ENCODE measurements at regions not wholly inside any gene's neighbourhood (a gene's known extent, or its start where the extent isn't known, plus 50 kb on each side); places are given as distances from the start of the nearest gene placed in this dataset.

GRCh38 chr13:82147526-82147925 lies 1734.7 kb downstream of the SLITRK1 start:
- Histone ChIP-seq H3K27me3 (no peaks in the 10 kb centered on the region), H3K4me3 (no peak overlapping the region), H3K36me3 (no peaks in the 10 kb centered on the region), H3K9me3 (no peaks in the 10 kb centered on the region), H3K4me1 (no peaks in the 10 kb centered on the region), H3K27ac (no peak overlapping the region)
- DNase-seq (ENCODE audit: low spot score): no peak
- no peak for TF ChIP-seq CTCF (IDR thresholded peaks at IDR 0.05)

- no peak for TF ChIP-seq CTCF (IDR thresholded peaks at IDR 0.05)
- no peaks in the 10 kb centered on the region for H3K27me3 ChIP-seq
- H3K9me3 ChIP-seq: no peaks in the 10 kb centered on the region
- H3K36me3 ChIP-seq: no peaks in the 10 kb centered on the region
- no peak overlapping the region for H3K27ac ChIP-seq
- H3K4me1 ChIP-seq: no peaks in the 10 kb centered on the region
- H3K4me3 ChIP-seq: no peak overlapping the region
- no peak for DNase-seq (ENCODE audit: low spot score)
Observed at GRCh38 chr13:82136880-82137279, 1745.4 kb downstream of the SLITRK1 start.

- no peaks in the 10 kb centered on the region for H3K36me3 ChIP-seq
- H3K27me3 ChIP-seq: no peaks in the 10 kb centered on the region
- TF ChIP-seq CTCF (IDR thresholded peaks at IDR 0.05): no peak
- DNase-seq (ENCODE audit: low spot score): no peak
- H3K9me3 ChIP-seq: no peaks in the 10 kb centered on the region
- no peak overlapping the region for H3K4me3 ChIP-seq
- no peak overlapping the region for H3K27ac ChIP-seq
- no peaks in the 10 kb centered on the region for H3K4me1 ChIP-seq
Observed at GRCh38 chr13:82129281-82129680, 1753.0 kb downstream of the SLITRK1 start.

- Histone ChIP-seq H3K9me3 (no peaks in the 10 kb centered on the region), H3K4me3 (no peak overlapping the region), H3K4me1 (no peaks in the 10 kb centered on the region), H3K27ac (no peak overlapping the region), H3K27me3 (no peaks in the 10 kb centered on the region), H3K36me3 (no peaks in the 10 kb centered on the region)
- TF ChIP-seq CTCF (IDR thresholded peaks at IDR 0.05): no peak
- DNase-seq (ENCODE audit: low spot score): no peak
Observed at GRCh38 chr13:82118589-82118988, 1763.7 kb downstream of the SLITRK1 start.

DNA sequence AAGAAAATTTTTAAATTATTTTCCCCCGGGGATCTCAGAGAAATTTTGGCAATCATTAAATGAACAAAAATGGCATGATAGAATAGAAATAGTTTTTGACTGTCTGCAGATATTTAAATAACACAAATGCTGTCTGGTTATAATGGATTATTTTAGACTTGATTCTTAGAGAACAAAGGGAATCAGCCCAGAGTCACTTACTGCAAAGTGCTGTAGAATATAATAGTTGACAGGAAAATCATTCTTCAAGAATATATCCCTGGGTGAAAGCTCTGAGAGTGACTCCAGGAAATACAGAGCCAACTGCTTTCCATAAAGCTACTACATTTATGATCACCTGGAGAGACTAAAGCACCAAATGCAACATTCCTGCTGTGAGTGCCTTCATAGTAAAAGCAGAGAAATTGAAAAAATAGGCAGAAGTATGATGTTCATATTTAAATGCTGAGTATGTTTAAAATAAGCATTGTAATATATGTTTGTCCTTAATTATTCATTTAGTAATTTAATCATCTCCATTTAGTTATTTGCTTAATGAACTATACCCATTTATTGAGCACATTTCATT lies 1765.8 kb downstream of the SLITRK1 start:
- H3K9me3 ChIP-seq: no peaks in the 10 kb centered on the region
- no peaks in the 10 kb centered on the region for H3K27me3 ChIP-seq
- H3K36me3 ChIP-seq: no peaks in the 10 kb centered on the region
- DNase-seq (ENCODE audit: low spot score): no peak
- H3K4me3 ChIP-seq: no peak overlapping the region
- H3K27ac ChIP-seq: no peak overlapping the region
- TF ChIP-seq CTCF (IDR thresholded peaks at IDR 0.05): no peak
- no peaks in the 10 kb centered on the region for H3K4me1 ChIP-seq

GRCh38 chr13:82115391-82115790 lies 1766.9 kb downstream of the SLITRK1 start:
- no peak for DNase-seq (ENCODE audit: low spot score)
- Histone ChIP-seq H3K27me3 (no peaks in the 10 kb centered on the region), H3K27ac (no peak overlapping the region), H3K4me3 (no peak overlapping the region), H3K9me3 (no peaks in the 10 kb centered on the region), H3K36me3 (no peaks in the 10 kb centered on the region), H3K4me1 (no peaks in the 10 kb centered on the region)
- no peak for TF ChIP-seq CTCF (IDR thresholded peaks at IDR 0.05)
